AG09319 (cell line): ENCODE measurements at regions not wholly inside any gene's neighbourhood (a gene's known extent, or its start where the extent isn't known, plus 50 kb on each side); places are given as distances from the start of the nearest gene placed in this dataset.

Source experiments
- DNase-seq: peaks from one replicate; pipeline ENCODE4 v3.0.0-alpha.2; 2010; ENCODE audit warnings: low read depth; ENCODE audit errors: extremely low read depth
- CTCF ChIP-seq: IDR thresholded peaks from 2 replicates; pipeline ENCODE4 v1.5.1; 2011; ENCODE audit warnings: low read depth, mild to moderate bottlenecking, inconsistent platforms, low read length, moderate library complexity

DNA sequence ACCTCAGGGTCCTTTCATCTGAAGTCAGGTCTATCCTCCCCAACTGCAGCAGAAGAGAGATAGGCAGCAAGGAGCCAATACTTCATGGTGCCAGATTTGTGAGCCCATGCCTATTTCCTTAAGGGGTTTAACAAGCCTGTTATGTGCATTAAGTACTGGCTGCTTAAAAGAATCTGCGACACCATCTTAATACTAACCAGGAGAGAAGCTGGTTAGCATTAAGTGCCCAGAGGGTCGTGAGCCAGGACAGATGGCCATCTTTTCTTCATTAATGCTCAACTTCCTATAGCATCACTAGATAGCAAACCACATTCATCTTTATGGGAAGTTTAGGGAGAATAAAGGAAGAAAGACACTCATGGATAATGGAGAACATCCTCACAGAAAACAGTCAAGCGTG lies 289.1 kb downstream of the ETAA1 start:
- TF ChIP-seq CTCF = no peak
- no peak for DNase-seq

DNA sequence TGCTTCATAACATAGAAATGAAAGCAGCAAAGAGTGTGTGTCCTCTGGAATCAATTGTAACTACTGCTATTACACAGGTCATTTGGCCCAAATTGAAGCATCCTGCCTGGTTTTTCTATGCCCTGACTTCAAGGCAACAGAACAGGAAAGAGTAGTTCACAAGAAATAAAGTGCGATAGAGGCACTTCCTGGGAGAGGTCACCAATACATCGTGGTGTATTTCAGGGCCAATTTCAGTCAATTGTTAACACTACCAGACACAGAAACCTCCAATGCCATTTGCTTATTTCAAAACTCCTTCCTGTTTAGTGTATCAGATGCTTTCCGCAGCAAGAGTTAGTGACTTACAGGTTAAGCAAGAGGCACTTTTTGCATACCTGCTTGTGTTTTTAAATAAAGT lies 292.1 kb downstream of the ETAA1 start:
- DNase-seq = no peak
- TF ChIP-seq CTCF = no peak

DNA sequence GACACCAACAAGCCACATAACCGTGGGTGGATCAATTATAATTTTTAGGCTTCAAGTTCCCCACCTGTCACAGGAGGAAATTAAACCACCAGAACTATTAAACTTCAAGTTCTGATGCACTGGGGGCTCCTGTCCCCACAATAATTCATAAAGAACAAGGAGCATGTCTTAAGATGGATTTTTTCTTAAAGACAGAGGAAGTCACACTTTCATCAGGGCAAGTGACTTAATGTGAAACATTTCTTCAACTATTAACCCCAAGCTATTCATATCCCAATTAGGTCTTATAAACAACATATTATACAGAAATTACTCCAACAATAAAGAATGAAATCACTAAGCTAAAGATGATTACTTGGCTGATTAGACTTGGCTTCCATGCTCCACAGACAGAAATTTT lies 292.5 kb downstream of the ETAA1 start:
- no peak for TF ChIP-seq CTCF
- DNase-seq = no peak

DNA sequence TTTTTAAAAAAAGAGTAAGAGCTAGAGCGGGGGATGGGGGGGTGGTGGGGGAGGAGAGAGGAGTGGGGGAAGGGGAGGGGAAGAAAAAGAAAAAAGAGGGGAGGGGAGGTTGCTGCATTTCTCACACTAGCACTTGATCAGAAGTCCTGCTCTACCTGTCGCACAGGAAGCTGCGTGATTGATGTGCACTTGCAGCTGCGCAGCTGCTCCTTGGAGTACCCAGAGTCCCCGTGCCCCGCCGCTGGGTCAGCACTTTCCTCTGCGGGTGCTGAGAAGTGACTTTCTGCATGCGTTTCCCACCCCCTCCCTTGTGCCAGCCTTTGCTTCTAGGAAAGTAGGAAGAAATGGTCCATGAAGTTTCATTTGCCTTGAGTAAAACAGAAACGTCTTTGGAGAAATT lies 297.3 kb downstream of the ETAA1 start:
- no peak for DNase-seq
- no peak for TF ChIP-seq CTCF

DNA sequence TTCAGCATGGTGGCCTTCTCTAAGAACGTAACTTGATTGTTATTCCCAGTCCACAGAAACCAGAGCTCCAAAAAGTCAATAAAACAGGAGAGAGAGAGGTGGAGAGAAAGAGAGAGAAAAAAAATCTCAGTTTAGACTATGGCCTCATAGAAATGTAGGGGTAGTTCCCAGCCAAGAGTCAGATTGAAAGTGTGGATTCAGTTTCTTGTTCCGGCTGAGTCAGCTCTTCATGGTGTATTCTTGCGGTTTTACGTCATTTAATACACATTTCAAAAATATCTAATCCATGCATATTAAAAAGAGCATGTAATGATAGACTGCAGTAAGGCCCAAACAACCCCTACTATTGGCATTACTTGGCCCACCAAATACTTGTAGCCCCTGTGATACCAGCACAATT lies 303.9 kb downstream of the ETAA1 start:
- peak; percentile 8 for DNase-seq

DNA sequence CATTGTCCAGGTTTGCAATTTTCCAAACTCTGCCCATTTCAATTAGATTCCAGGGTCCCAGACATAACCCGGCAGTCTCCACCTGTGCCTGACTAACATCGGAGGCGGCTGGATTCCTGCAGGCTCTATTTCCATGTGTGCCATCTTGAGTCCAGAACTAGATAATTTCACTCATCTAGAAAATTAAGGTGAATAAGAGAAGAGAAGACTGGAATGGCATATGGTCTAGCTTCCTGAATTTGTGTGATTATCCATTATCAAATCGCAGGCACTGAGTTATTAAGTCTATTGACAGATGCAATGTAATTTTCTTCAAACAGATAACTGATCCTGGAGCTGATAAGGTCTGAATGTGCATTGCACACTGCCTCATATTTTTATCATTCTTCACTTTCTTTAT lies 305.2 kb downstream of the ETAA1 start:
- no peak for TF ChIP-seq CTCF

More for the DNA sequence above, 303.9 kb downstream of the ETAA1 start:
- TF ChIP-seq CTCF = no peak

GRCh38 chr2:67702937-67703336 lies 305.8 kb downstream of the ETAA1 start:
- DNase-seq = no peak
- TF ChIP-seq CTCF = no peak

More for the DNA sequence above, 305.2 kb downstream of the ETAA1 start:
- DNase-seq = no peak
